GM19452 (cell line): ENCODE measurements at regions not wholly inside any gene's neighbourhood (a gene's known extent, or its start where the extent isn't known, plus 50 kb on each side); places are given as distances from the start of the nearest gene placed in this dataset.

Experiments
- ATAC-seq: cut with Tn5 transposase; IDR thresholded peaks from one replicate; pipeline ENCODE4 v1.9.1; 2021; ENCODE audit not compliant: unreplicated experiment

DNA sequence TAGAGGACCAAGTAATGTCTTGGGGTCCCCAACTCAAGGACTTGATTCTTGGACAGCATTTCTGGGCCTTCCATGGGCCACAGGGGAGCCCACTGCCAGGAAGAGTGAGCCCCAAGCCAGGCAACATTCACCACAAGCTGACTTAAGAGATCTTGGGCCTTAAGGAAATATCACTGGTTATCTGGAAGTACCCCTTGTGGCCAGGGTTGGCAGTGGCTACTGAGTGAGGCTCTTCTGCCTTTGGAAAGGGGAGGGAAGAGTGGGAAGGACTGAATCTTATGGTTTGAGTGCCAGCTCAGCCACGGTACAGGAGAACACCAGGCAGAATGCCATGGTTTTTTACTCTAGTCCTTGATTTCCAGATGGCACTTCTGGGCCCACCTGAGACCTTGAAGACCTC is 228.9 kb upstream of the RGS18 start:
- no peak for ATAC-seq

GRCh38 chr1:191943684-191944083 is 214.6 kb upstream of the RGS18 start:
- no peak for ATAC-seq

DNA sequence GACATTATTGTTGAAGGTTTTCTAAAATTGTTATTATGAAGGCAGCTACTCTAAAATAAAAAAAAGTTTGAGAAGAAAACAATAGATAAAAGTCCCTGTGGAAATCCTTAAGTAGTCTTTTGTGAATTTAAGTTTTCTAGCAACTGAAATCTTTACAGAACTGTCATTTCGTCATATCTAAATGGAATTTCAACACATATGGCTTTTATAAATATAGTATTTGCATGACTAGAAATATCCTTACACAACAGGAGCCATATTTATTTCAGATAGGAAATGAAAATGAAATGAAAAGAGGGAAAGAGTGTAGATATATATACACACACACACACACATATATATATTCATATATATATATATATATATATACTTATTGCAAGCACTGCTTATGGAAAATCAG is 204.7 kb upstream of the RGS18 start:
- ATAC-seq = no peak

DNA sequence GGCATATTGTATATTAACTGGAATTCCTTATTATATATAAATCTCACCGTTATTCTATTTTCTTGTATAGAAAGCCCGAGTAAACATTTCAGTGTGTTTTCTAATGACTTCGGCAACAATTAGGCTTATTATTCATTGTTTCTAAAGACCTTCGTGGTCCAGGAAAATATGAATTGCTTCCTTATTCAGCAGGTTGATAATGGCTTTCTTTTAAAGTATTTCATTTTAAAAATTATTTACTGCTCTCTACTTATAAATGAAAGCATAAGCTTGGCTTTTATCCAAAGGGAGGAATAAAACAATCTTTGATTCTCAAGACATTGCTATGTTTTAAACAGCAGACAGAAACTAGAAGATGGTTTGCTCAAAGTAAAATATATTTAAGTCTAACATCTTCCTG is 198.4 kb upstream of the RGS18 start:
- ATAC-seq = no peak

GRCh38 chr1:191963286-191963685 is 195.0 kb upstream of the RGS18 start:
- ATAC-seq = no peak

DNA sequence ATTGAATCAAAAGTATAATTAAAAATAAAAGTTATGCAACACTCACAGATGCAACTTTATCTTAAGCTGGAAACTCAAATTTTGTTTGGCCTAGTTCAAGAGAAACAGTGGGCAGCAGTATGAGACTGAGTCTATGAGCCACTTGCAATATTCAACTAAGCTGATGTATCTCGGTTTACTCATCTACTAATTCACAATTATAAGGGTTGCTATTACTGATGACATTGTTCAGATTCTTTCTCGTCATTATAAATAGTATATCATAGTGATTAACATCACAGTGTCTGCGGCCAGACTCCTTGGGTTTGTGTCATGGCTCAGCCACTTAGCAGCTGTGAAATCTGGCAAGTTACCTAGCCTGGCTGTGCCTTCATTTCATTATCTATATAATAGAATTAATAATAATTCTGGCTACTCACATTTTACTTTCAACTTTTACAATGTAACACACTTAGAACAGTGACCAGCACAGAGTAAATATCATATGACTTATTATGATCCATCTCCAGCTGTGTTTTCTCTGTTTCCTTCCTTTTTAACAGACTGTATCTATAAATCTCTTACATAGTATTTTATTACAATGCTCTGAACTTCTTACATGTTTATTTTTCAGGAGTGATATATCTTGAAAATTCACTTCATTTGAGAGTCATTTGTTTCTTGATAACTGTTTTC is 194.3 kb upstream of the RGS18 start:
- no peak for ATAC-seq

GRCh38 chr1:191969290-191969689 is 189.0 kb upstream of the RGS18 start:
- no peak for ATAC-seq

DNA sequence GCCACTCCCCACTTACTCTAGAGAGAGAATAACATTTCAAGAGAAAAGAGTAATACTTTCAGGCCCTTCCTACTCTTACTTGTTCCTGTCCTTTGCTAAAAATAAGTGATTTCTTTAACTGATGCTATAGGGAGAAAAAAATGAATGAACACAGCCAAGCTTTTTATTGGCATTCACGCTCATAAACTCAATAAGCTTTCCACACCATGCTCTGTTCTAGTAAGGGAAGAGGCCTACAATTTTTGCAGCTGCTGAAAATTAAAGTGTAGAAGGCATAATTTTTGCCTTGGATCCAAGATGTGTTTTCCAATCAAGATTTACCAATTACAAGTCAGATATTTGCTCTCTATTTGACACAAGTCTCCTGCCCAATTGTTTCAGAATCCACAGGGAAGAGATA is 188.1 kb upstream of the RGS18 start:
- no peak for ATAC-seq

DNA sequence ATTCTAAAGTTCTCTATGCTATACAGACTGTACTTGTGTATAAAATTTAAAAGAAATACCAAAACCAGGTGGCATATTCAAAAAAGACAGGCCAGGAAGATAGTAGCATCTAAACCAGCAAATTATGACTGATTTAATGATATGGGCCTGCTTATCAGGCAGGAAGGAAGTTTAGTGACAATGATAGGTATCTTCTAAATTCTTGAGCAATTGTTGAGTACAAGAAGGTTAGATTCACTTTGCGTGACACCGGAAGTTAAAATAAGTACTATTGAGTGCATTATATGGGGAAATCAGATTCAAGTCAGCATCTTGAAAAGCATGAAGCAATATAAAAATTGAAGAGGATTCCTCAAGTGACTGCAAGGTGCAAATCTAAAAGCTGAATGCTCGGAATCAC is 186.8 kb upstream of the RGS18 start:
- ATAC-seq = no peak

- ATAC-seq = no peak
These were observed 184.3 kb upstream of the RGS18 start for GRCh38 chr1:191974004-191974403.

- ATAC-seq = no peak
These were observed 180.3 kb upstream of the RGS18 start for GRCh38 chr1:191977874-191978506.

DNA sequence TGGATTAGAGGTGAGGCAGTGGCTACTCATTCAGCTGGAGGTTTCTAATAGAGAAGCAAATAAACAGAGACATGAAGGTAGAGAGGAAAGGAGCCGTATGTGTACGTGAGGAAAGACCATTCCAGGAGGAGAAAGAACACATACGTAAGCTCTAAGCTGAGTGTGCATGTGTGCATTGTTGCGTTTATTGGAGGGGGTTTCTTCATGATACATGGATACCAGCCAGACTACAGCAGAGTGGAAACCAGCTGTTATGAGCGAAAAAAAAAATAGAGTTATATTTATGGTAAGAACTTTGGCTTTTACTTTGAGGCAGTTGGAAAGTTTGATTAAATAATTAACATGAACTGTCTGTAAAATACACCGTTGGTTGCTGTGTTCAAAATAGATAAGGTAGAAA is 173.4 kb upstream of the RGS18 start:
- ATAC-seq = no peak

DNA sequence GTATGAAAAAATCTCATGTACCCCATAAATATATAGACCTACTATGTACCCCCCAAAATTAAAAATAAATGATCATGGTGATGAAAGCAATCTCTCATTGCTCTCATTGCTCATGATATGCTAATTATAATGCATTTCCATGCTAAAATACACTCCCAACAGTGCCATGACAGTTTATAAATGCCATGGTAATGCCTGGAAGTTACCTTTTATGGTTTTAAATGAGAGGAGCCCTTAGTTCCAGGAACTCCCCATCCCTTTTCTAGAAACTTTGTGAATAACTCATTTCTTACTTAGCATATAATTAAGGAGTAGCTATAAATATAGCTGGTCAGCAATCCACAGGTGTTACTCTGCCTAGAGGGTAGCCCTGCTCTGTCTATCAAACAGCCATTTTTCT is 166.1 kb upstream of the RGS18 start:
- no peak for ATAC-seq

DNA sequence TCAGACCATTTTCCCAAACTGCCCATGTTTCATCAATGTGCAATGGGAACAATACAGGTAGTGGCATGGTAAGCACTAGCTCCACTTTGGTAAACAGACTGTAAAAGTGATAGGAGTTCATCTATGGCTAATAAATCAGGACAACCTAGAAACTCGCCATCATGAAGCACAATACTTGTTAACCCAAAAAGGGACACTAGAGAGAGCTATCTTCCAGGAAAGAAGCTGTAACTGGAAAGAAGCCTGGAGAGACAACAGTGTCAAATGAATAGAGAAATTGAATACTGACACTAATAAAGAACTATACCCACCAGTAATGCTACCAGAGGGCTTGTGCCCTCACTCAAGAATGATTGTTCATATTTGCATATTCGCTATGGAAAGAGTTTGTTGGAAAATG is 164.7 kb upstream of the RGS18 start:
- no peak for ATAC-seq

DNA sequence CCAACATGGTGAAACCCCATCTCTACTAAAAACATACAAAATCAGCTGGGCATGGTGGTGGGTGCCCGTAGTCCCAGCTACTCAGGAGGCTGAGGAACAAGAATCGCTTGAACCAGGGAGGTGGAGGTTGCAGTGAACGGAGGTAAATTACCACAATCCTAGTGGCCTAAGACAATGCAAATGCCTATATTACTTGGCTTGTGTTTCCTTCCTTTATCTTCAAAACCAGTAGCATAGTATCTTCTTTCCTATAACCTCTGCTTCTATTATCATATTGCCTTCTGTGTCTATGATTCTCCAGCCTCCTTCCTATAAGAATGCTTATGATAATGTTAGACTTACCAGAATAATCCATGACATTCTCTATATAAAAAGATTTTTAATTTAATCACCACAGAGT is 156.2 kb upstream of the RGS18 start:
- ATAC-seq = no peak

GRCh38 chr1:192003295-192004077 is 154.8 kb upstream of the RGS18 start:
- ATAC-seq = no peak

DNA sequence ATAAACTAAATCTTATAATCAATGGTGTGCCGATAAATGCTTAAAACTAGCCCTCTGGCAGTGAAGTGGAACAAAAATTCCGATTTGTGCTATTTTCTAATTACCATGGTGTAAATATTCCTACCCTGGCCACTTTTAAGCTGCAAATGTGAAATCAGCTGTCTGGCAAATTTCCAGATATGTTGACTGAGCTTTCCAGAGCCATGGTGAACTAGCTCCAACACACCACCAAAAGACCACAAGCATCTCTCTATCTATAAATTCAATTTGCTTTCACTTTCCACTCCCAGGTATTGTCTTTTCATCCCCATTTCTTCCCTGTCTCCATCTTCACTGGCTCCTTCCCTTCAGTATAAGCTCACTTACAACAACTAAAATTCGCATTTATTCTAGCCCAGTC is 152.3 kb upstream of the RGS18 start:
- no peak for ATAC-seq

GRCh38 chr1:192008281-192008825 is 149.9 kb upstream of the RGS18 start:
- ATAC-seq = no peak

DNA sequence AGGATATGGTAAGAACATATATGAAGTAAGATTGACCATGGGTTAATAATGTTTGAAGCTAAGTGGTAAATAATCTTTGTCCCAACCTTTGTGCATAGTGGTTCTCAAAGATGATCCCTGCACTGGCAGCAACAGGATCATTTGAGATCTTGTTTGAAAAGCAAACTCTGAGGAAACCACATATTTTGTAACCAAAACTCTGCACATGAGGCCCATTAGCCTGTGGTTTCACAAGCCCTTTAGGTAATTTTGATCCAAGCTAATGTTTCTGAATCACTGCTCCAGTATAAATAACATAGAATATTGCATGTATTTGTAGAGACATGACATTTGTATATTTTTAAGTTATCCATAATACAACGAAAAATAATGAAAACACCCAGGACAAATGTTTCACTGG is 147.9 kb upstream of the RGS18 start:
- no peak for ATAC-seq

- no peak for ATAC-seq
These were observed 146.7 kb upstream of the RGS18 start for GRCh38 chr1:192011525-192011924.

GRCh38 chr1:192022827-192023226 is 135.4 kb upstream of the RGS18 start:
- no peak for ATAC-seq

DNA sequence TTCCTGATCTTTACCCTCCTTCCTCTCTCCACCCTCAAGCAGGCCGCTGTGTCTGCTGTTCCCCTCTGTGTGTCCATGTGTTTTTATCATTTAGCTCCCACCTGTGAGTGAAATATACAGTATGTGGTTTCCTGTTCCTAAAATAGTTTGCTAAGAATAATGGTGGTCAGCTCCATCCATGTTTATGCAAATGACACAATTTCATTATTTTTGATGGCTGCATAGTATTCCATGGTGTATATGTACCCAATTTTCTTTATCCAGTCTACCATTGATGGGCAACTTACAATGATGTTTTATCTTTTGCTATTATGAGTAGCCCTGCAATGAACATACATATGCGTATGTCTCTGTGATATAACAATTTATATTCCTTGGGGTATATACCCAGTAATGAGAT is 133.4 kb upstream of the RGS18 start:
- ATAC-seq = no peak
